ENCODE measurements at regions not wholly inside any gene's neighbourhood (a gene's known extent, or its start where the extent isn't known, plus 50 kb on each side); places are given as distances from the start of the nearest gene placed in this dataset.

DNA sequence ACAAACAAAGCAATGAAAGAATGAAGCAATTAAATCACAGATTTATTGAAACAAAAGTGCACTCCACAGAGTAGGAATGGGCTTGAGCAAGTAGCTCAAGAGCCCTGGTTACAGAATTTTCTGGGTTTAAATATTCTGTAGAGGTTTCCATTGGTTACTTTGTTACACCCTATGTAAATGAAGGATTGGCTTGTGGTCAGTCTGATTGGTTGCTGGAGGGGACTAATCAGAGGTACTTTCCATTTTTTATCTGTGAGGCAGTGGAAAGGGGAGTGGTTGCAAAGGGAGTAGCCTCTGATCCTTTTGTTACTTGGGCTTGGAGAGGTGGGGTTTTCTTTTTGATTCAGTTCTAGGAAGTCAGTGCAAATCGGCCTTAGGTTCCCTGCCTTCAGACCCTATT, 253.3 kb downstream of the ARL6IP6 start:
- Histone ChIP-seq H2AFZ (ENCODE audit: low read depth, low read length, poor library complexity, severe bottlenecking) (no peak overlapping the region), H3K9ac (ENCODE audit: low read length) (no peak overlapping the region), H3K27me3 (ENCODE audit: insufficient read depth, low read length) (no peaks in the 10 kb centered on the region), H3K36me3 (ENCODE audit: control insufficient read depth in 1 of 2, insufficient read depth in 2 of 2, low read length in 2 of 2) (no peaks in the 10 kb centered on the region), H3K9me3 (ENCODE audit: control insufficient read depth in 1 of 2, insufficient read depth in 1 of 2, low read depth in 1 of 2, low read length in 2 of 2) (peaks cover 3 to 6% of the 10 kb centered on the region in 2 experiments; a peak in 2 of 4 replicates), H3K9me2 (ENCODE audit: insufficient read depth) (no peaks in the 10 kb centered on the region), H3K4me3 (replicated peaks in 1 of 2; ENCODE audit: low read depth in 1 of 2, low read length in 2 of 2) (no peak overlapping the region), H4K20me1 (ENCODE audit: insufficient read depth) (no peaks in the 10 kb centered on the region), H3K79me2 (ENCODE audit: insufficient read depth, low read length) (no peaks in the 10 kb centered on the region), H3K4me2 (ENCODE audit: low read length) (no peak overlapping the region), H3K27ac (ENCODE audit: low read depth, low read length) (no peak overlapping the region), H3K4me1 (ENCODE audit: control insufficient read depth in 1 of 2, insufficient read depth in 2 of 2, low read length in 2 of 2) (no peaks in the 10 kb centered on the region)
- ChIA-PET RAD21 (ENCODE audit: low non-redundant PET in 1 of 2, low total read pairs in 2 of 2, uncharacterized antibody in 2 of 2, unreplicated experiment in 2 of 2) (no interaction called here), POLR2A (no interaction called here), CTCF (no interaction called here)
- DNase-seq (ENCODE audit: low read depth, low spot score) (no peak), ATAC-seq (no peak)
- no peak for TF ChIP-seq ELF1 (IDR thresholded peaks at IDR 0.05; ENCODE audit: borderline replicate concordance, low read depth)
- no peak for TF ChIP-seq EZH2 (IDR thresholded peaks at IDR 0.05)
- no peak for TF ChIP-seq ZNF274 (IDR thresholded peaks at IDR 0.05; ENCODE audit: low read depth, low read length)
- no peak for TF ChIP-seq ZFX (IDR thresholded peaks at IDR 0.05)
- TF ChIP-seq JUND (IDR thresholded peaks at IDR 0.05), result no peak
- no peak for TF ChIP-seq SIN3A (IDR thresholded peaks at IDR 0.05; ENCODE audit: low read depth)
- TF ChIP-seq FOSL1 (IDR thresholded peaks at IDR 0.05; ENCODE audit: low read depth), result no peak
- TF ChIP-seq, protein P1, sequence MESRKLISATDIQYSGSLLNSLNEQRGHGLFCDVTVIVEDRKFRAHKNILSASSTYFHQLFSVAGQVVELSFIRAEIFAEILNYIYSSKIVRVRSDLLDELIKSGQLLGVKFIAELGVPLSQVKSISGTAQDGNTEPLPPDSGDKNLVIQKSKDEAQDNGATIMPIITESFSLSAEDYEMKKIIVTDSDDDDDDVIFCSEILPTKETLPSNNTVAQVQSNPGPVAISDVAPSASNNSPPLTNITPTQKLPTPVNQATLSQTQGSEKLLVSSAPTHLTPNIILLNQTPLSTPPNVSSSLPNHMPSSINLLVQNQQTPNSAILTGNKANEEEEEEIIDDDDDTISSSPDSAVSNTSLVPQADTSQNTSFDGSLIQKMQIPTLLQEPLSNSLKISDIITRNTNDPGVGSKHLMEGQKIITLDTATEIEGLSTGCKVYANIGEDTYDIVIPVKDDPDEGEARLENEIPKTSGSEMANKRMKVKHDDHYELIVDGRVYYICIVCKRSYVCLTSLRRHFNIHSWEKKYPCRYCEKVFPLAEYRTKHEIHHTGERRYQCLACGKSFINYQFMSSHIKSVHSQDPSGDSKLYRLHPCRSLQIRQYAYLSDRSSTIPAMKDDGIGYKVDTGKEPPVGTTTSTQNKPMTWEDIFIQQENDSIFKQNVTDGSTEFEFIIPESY (IDR thresholded peaks at IDR 0.05; ENCODE audit: extremely low read depth, insufficient replicate concordance, low read length), result no peak
- TF ChIP-seq MAX (IDR thresholded peaks at IDR 0.05), result no peak
- TF ChIP-seq YY1 (IDR thresholded peaks at IDR 0.05; ENCODE audit: extremely low read depth, insufficient replicate concordance, low read depth, low read length), result no peak
- TF ChIP-seq CTCF (IDR thresholded peaks at IDR 0.05 in 2 of 3, conservative IDR thresholded peaks at IDR 0.05 in 1 of 3; ENCODE audit: borderline replicate concordance in 1 of 3, insufficient read depth in 1 of 3, low read depth in 2 of 3, low read length in 2 of 3), result no peak
- no peak for TF ChIP-seq POLR2AphosphoS5 (IDR thresholded peaks at IDR 0.05; ENCODE audit: low read depth, low read length)
- TF ChIP-seq, protein P2, sequence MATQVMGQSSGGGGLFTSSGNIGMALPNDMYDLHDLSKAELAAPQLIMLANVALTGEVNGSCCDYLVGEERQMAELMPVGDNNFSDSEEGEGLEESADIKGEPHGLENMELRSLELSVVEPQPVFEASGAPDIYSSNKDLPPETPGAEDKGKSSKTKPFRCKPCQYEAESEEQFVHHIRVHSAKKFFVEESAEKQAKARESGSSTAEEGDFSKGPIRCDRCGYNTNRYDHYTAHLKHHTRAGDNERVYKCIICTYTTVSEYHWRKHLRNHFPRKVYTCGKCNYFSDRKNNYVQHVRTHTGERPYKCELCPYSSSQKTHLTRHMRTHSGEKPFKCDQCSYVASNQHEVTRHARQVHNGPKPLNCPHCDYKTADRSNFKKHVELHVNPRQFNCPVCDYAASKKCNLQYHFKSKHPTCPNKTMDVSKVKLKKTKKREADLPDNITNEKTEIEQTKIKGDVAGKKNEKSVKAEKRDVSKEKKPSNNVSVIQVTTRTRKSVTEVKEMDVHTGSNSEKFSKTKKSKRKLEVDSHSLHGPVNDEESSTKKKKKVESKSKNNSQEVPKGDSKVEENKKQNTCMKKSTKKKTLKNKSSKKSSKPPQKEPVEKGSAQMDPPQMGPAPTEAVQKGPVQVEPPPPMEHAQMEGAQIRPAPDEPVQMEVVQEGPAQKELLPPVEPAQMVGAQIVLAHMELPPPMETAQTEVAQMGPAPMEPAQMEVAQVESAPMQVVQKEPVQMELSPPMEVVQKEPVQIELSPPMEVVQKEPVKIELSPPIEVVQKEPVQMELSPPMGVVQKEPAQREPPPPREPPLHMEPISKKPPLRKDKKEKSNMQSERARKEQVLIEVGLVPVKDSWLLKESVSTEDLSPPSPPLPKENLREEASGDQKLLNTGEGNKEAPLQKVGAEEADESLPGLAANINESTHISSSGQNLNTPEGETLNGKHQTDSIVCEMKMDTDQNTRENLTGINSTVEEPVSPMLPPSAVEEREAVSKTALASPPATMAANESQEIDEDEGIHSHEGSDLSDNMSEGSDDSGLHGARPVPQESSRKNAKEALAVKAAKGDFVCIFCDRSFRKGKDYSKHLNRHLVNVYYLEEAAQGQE (IDR thresholded peaks at IDR 0.05; ENCODE audit: low read depth), result no peak
- no TSS peak for BruUV-seq (replicated peaks)
- intact Hi-C loops (cut with micrococcal nuclease), result loop anchor here (5.0 kb wide), 1 partner anchor 1891 kb away; no protein-coding TSS in a partner anchor

All from HCT116 (cell line).